ENCODE measurements at regions not wholly inside any gene's neighbourhood (a gene's known extent, or its start where the extent isn't known, plus 50 kb on each side); places are given as distances from the start of the nearest gene placed in this dataset.

- DNase-seq, result peak; percentile 20
Measured at GRCh38 chr6:7468382-7469081, 72.9 kb upstream of the DSP start.

DNA sequence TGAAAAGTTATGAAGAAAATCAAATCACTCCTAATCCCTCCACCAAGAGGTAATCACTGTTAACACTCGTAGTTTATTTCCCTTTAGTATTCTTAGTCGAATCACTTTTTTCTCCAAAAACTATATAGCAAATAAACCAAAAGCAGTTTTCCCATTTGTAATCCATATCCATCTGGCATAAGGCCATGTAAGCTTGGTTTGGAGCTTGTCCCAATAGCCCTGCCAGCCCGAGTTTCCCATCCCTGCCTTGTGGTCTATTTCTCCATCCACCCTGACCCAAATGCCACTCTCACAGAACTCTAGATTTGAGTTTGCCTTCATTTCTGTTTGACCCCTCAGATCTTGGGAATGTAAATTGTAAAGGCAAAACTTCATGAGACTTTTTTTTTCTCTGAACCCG is 71.8 kb upstream of the DSP start:
- no peak for DNase-seq

- no peak for DNase-seq
Measured at GRCh38 chr6:7471171-7471570, 70.3 kb upstream of the DSP start.

GRCh38 chr6:7473805-7474719 is 67.4 kb upstream of the DSP start:
- DNase-seq, result no peak

GRCh38 chr6:7475081-7475480 is 66.4 kb upstream of the DSP start:
- DNase-seq, result no peak

GRCh38 chr6:7479801-7480266 is 61.6 kb upstream of the DSP start:
- DNase-seq, result no peak

- no peak for DNase-seq
Measured at GRCh38 chr6:7484666-7485065, 56.8 kb upstream of the DSP start.

DNA sequence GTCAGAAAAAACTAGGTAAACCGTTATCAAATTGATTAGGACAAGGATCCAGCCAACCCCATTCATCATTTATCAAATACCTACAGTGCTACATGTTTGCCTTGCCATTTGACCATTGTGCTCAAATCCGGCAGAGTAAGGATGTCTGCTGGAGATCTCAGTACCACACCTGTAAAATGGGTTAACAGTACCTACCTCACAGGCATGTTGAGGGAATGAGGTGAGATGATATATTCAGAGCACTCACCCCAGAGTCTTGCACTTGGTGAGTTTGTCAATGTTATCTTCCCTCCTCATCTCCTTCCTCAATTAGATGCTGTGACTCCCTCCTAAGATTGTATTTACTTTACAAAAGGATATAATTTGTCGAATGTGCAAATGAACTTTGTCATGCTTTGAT is 54.5 kb upstream of the DSP start:
- DNase-seq, result no peak

DNA sequence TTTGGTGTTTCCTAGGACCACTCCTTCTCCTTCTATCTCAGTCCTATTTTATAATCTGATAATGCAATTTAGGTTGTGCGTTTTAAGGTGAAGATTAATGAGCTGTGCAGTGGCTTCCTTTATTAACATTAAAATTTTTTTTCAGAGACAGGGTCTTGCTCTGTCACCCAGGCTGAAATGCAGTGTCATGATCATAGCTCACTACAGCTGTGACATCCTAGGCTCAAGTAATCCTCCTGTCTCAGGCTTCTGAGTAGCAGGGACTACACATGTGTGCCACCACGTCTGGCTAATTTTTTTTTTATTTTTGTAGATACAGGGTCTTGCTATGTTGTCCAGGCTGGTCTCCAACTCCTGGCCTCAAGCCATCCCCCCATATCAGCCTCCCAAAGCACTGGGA is 53.0 kb upstream of the DSP start:
- DNase-seq, result no peak

- no peak for DNase-seq
Measured at GRCh38 chr6:7489376-7489775, 52.1 kb upstream of the DSP start.

Measured in activated CD4-positive, alpha-beta T cell treated with anti-CD3 and anti-CD28 coated beads for 48 hours (primary cell).